LHCN-M2 (cell line): ENCODE measurements at regions not wholly inside any gene's neighbourhood (a gene's known extent, or its start where the extent isn't known, plus 50 kb on each side); places are given as distances from the start of the nearest gene placed in this dataset.
"Not testable (repeated sequence)": the region's sequence is repeated elsewhere in the genome, so short reads cannot be mapped to it uniquely, and the experiment has no call there.

Experiments
- DNase-seq: peaks from one replicate; pipeline ENCODE4 v3.0.0-alpha.2; 2012; ENCODE audit warnings: low read depth

GRCh38 chr4:173091362-173091761 lies 77.2 kb upstream of the GALNT7 start:
- DNase-seq = no peak

GRCh38 chr4:173091958-173092357 lies 76.7 kb upstream of the GALNT7 start:
- no peak for DNase-seq

DNA sequence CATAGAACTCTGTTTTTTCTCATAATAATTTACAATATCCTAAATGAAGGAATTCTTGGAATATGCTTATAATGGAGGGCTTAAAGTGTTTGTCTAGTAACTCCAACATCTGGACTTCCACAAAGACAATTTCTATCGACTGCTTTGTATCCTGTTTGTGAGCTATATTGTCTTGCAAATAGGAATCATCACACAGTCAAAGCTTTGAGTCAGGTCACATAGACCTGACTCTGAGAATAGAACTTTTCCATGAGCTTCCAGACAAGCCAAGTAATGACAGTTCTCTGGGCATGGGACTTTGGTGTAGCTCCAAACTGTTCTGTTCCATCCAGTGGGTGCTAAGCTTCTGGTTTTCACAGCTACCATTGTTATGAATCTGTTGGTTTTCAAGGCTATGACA lies 75.2 kb upstream of the GALNT7 start:
- DNase-seq = no peak

DNA sequence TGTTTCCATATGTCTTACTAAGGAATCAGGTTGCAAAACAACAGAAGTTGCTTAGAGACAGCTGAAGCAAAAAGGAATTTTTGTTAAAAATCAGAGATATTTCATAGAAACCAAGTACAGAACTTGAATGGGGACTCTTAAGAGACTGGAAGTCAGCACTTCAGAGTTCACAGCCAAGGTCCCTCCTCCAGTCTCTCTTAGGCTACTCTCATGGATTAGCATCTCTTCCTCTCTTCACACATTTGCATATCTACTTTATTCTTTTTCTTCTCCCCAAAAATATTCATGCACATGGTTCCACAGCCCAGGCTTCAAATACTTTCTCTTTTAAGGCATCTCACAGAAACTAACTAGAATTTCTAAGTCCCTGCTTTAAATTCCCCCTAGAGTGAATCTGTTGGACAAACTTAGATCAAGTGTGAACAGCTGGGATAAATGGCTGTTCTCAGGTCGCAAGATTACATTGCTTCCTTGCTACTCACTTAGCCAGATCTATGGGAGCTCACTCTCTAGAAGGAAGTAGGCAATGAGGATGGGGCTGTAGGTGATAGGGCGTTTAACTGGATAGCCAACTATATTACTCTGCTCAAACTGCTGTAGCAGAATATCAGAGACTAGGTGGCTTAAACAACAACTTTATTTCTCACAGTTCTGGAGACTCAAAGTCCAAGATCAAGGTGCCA lies 73.7 kb upstream of the GALNT7 start:
- DNase-seq = peak; percentile 19

DNA sequence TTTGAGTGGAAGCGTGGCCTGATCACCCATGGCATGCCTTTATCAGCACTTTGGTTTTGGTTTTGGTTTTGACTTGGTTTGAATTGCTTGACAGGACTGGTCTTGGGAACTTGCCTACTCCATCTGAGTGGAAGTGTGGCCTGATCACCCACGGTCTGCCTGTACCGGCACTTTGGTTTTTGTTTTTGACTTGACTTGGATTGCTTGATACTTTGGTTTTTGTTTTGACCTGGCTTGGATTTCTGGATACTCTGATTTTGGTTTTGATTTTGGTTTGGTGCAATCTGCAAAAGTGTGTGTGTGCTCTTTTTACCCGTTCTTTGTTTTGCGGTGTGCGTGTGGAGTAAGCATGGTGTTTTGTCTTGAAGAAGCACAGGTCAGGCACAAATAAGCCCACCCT lies 69.2 kb upstream of the GALNT7 start:
- not testable (repeated sequence) for DNase-seq

GRCh38 chr4:173111031-173111430 lies 57.6 kb upstream of the GALNT7 start:
- no peak for DNase-seq

DNA sequence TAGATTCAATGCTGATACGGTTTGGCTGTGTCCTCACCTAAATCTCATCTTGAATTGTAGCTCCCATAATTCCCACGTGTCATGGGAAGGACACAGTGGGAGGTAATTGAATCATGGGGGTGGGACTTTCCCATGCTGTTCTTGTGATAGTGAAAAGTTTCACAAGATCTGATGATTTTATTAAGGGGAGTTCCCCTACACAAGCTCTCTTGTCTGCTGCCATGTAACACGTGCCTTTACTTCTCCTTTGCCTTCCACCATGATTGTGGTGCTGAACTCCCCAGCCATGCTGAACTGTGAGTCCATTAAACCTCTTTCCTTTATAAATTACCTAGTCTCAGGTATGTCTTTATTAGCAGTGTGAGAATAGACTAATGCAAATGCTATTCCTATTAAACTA lies 51.2 kb upstream of the GALNT7 start:
- not testable (repeated sequence) for DNase-seq
